ENCODE measurements at regions not wholly inside any gene's neighbourhood (a gene's known extent, or its start where the extent isn't known, plus 50 kb on each side); places are given as distances from the start of the nearest gene placed in this dataset.

GRCh38 chr18:38972571-38972970 is 1407.0 kb upstream of the CELF4 start:
- no peak for TF ChIP-seq CTCF (IDR thresholded peaks at IDR 0.05)
- TF ChIP-seq EZH2 (IDR thresholded peaks at IDR 0.05) = no peak
